ENCODE measurements at regions not wholly inside any gene's neighbourhood (a gene's known extent, or its start where the extent isn't known, plus 50 kb on each side); places are given as distances from the start of the nearest gene placed in this dataset.

- H2AFZ ChIP-seq (replicated peaks) = peak overlapping the region; percentile 50
- H3K27ac Mint-ChIP-seq = no peak overlapping the region
- H3K36me3 Mint-ChIP-seq = no peaks in the 10 kb centered on the region
Observed at GRCh38 chr6:139443231-139444112, 69.0 kb upstream of the CITED2 start.

GRCh38 chr6:139442188-139442671 lies 67.8 kb upstream of the CITED2 start:
- Histone ChIP-seq H3K4me3 (no peak overlapping the region), H3K9ac (no peak overlapping the region), H3K79me2 (ENCODE audit: low read depth) (no peaks in the 10 kb centered on the region), H3F3A (ENCODE audit: low read depth) (peaks cover 13% of the 10 kb centered on the region), H3K4me1 (peaks cover 7% of the 10 kb centered on the region), H3K27me3 (no peaks in the 10 kb centered on the region), H3K36me3 (no peaks in the 10 kb centered on the region), H2AFZ (replicated peaks) (no peak overlapping the region), H3K4me2 (no peak overlapping the region), H4K20me1 (ENCODE audit: low read depth) (no peaks in the 10 kb centered on the region), H3K9me3 (ENCODE audit: low read depth) (no peaks in the 10 kb centered on the region), H3K27ac (no peak overlapping the region)
- no peak for DNase-seq (ENCODE audit: low spot score)
- H3K27ac Mint-ChIP-seq = peak overlapping the region; percentile 27
- H3K9me3 Mint-ChIP-seq = peaks cover 7% of the 10 kb centered on the region
- H3K27me3 Mint-ChIP-seq (ENCODE audit: insufficient read depth, low read depth) = peaks cover 3% of the 10 kb centered on the region
- no peaks in the 10 kb centered on the region for H3K36me3 Mint-ChIP-seq
- H3K4me3 Mint-ChIP-seq = no peak overlapping the region
- TF ChIP-seq EZH2phosphoT487 (IDR thresholded peaks at IDR 0.05) = no peak
- H3K4me1 Mint-ChIP-seq = peaks cover 30% of the 10 kb centered on the region

More at GRCh38 chr6:139443231-139444112, 69.0 kb upstream of the CITED2 start:
- no peaks in the 10 kb centered on the region for H3K9me3 ChIP-seq (ENCODE audit: low read depth)
- no peaks in the 10 kb centered on the region for H3K36me3 ChIP-seq
- H3K4me3 ChIP-seq = no peak overlapping the region
- no peak overlapping the region for H3K9ac ChIP-seq
- H4K20me1 ChIP-seq (ENCODE audit: low read depth) = no peaks in the 10 kb centered on the region
- TF ChIP-seq CTCF (IDR thresholded peaks at IDR 0.05) (no peak), EZH2phosphoT487 (IDR thresholded peaks at IDR 0.05) (no peak), EZH2 (IDR thresholded peaks at IDR 0.05) (no peak)
- Mint-ChIP-seq H3K4me1 (peaks cover 42% of the 10 kb centered on the region), H3K9me3 (peaks cover 6% of the 10 kb centered on the region), H3K4me3 (no peak overlapping the region), H3K27me3 (ENCODE audit: insufficient read depth, low read depth) (peaks cover 3% of the 10 kb centered on the region)
- peaks cover 14% of the 10 kb centered on the region for H3F3A ChIP-seq (ENCODE audit: low read depth)
- H3K4me2 ChIP-seq = no peak overlapping the region
- H3K79me2 ChIP-seq (ENCODE audit: low read depth) = no peaks in the 10 kb centered on the region
- peaks cover 16% of the 10 kb centered on the region for H3K4me1 ChIP-seq
- H3K27ac ChIP-seq = no peak overlapping the region
- H3K27me3 ChIP-seq = no peaks in the 10 kb centered on the region
- no peak for DNase-seq (ENCODE audit: low spot score)

- no peaks in the 10 kb centered on the region for H3K36me3 ChIP-seq
- TF ChIP-seq EZH2 (IDR thresholded peaks at IDR 0.05) = no peak
- TF ChIP-seq EZH2phosphoT487 (IDR thresholded peaks at IDR 0.05) = no peak
- TF ChIP-seq CTCF (IDR thresholded peaks at IDR 0.05) = no peak
- H3K9ac ChIP-seq = no peak overlapping the region
- Mint-ChIP-seq H3K4me1 (peaks cover 25% of the 10 kb centered on the region), H3K4me3 (no peak overlapping the region), H3K36me3 (no peaks in the 10 kb centered on the region), H3K27me3 (ENCODE audit: insufficient read depth, low read depth) (no peaks in the 10 kb centered on the region), H3K9me3 (peaks cover 5% of the 10 kb centered on the region), H3K27ac (no peak overlapping the region)
- H3F3A ChIP-seq (ENCODE audit: low read depth) = no peaks in the 10 kb centered on the region
- no peak overlapping the region for H2AFZ ChIP-seq (replicated peaks)
- H3K27ac ChIP-seq = no peak overlapping the region
- H4K20me1 ChIP-seq (ENCODE audit: low read depth) = no peaks in the 10 kb centered on the region
- H3K4me3 ChIP-seq = no peak overlapping the region
- H3K9me3 ChIP-seq (ENCODE audit: low read depth) = no peaks in the 10 kb centered on the region
- DNase-seq (ENCODE audit: low spot score) = no peak
- no peaks in the 10 kb centered on the region for H3K79me2 ChIP-seq (ENCODE audit: low read depth)
- H3K4me2 ChIP-seq = no peak overlapping the region
- H3K4me1 ChIP-seq = peaks cover 7% of the 10 kb centered on the region
- H3K27me3 ChIP-seq = no peaks in the 10 kb centered on the region
Observed at GRCh38 chr6:139439349-139439748, 64.9 kb upstream of the CITED2 start.

- no peaks in the 10 kb centered on the region for H3K36me3 Mint-ChIP-seq
- Histone ChIP-seq H3K9me3 (ENCODE audit: low read depth) (no peaks in the 10 kb centered on the region), H4K20me1 (ENCODE audit: low read depth) (no peaks in the 10 kb centered on the region), H3K27me3 (no peaks in the 10 kb centered on the region), H3K27ac (no peak overlapping the region), H3K9ac (no peak overlapping the region), H3K4me3 (no peak overlapping the region), H3F3A (ENCODE audit: low read depth) (no peaks in the 10 kb centered on the region), H3K79me2 (ENCODE audit: low read depth) (no peaks in the 10 kb centered on the region), H2AFZ (replicated peaks) (no peak overlapping the region), H3K4me2 (no peak overlapping the region), H3K4me1 (peaks cover 7% of the 10 kb centered on the region), H3K36me3 (no peaks in the 10 kb centered on the region)
- no peak overlapping the region for H3K27ac Mint-ChIP-seq
- no peak for DNase-seq (ENCODE audit: low spot score)
- TF ChIP-seq EZH2 (IDR thresholded peaks at IDR 0.05) (no peak), CTCF (IDR thresholded peaks at IDR 0.05) (no peak)
- peaks cover 25% of the 10 kb centered on the region for H3K4me1 Mint-ChIP-seq
- no peak overlapping the region for H3K4me3 Mint-ChIP-seq
- peaks cover 5% of the 10 kb centered on the region for H3K9me3 Mint-ChIP-seq
- H3K27me3 Mint-ChIP-seq (ENCODE audit: insufficient read depth, low read depth) = no peaks in the 10 kb centered on the region
Observed at GRCh38 chr6:139438775-139439174, 64.3 kb upstream of the CITED2 start.
